Mucosa of descending colon (tissue), 3 donors: ENCODE measurements at regions not wholly inside any gene's neighbourhood (a gene's known extent, or its start where the extent isn't known, plus 50 kb on each side); places are given as distances from the start of the nearest gene placed in this dataset.
A peak's percentile ranks its signal among the peaks of the same experiment; 100 is the strongest.

Source experiments
- ATAC-seq: fragments of 200-7000 bp; cut with Tn5 transposase; one replicate; pipeline ENCODE4 v1.9.1; 2020; ENCODE audit warnings: mild to moderate bottlenecking, moderate library complexity
- DNase-seq, 3 donors: peaks; one replicate each; pipeline ENCODE4 v3.0.0-alpha.2; 2020
- H3K36me3 ChIP-seq: fragments of 200-600 bp; one replicate; pipeline ENCODE4 v1.8.0; 2021; ENCODE audit warnings: low read depth, mild to moderate bottlenecking
- H3K4me1 ChIP-seq: fragments of 200-600 bp; one replicate; pipeline ENCODE4 v1.8.0; 2021; ENCODE audit warnings: low read depth, mild to moderate bottlenecking
- H3K4me3 ChIP-seq: fragments of 200-600 bp; one replicate; pipeline ENCODE4 v1.8.0; 2021; ENCODE audit warnings: mild to moderate bottlenecking
- H3K9me3 ChIP-seq: fragments of 200-600 bp; one replicate; pipeline ENCODE4 v1.8.0; 2021; ENCODE audit warnings: mild to moderate bottlenecking
- CTCF ChIP-seq: fragments of 200-600 bp; IDR thresholded peaks from one replicate; pipeline ENCODE4 v1.8.0; 2022; ENCODE audit warnings: antibody characterized with exemption, mild to moderate bottlenecking
- intact Hi-C, 2 donors: fragments of 100-400 bp; cut with DNase I in 1 of 2; cut with micrococcal nuclease in 1 of 2; formaldehyde crosslinking; loops; one replicate each; pipeline versions ENCODE4 v1.11.0 to v1.11.1; 2022; cut with DNase I, micrococcal nuclease
- donor health status: DM: no; HTN: no; CAD: no; lungs with moderate emphysema.
- donor health status: DM: no; HTN: no; CAD: no.
- donor health status: DM: no; HTN: yes; CAD: no.

- intact Hi-C loops: no loop called here
- DNase-seq (no peak), ATAC-seq (no peak)
- no peaks in the 10 kb centered on the region for H3K4me1 ChIP-seq
- H3K9me3 ChIP-seq: peaks cover 3% of the 10 kb centered on the region
- no peak overlapping the region for H3K4me3 ChIP-seq
- no peaks in the 10 kb centered on the region for H3K36me3 ChIP-seq
- no peak for TF ChIP-seq CTCF
Measured at GRCh38 chr7:79862447-79863210, 272.0 kb upstream of the GNAI1 start.

GRCh38 chr7:79855172-79855571 is 279.5 kb upstream of the GNAI1 start:
- no peak for DNase-seq
- no peaks in the 10 kb centered on the region for H3K4me1 ChIP-seq
- H3K4me3 ChIP-seq: no peak overlapping the region
- intact Hi-C loops: no loop called here
- no peaks in the 10 kb centered on the region for H3K9me3 ChIP-seq
- no peaks in the 10 kb centered on the region for H3K36me3 ChIP-seq
- no peak for TF ChIP-seq CTCF
- peak; percentile 26 for ATAC-seq

DNA sequence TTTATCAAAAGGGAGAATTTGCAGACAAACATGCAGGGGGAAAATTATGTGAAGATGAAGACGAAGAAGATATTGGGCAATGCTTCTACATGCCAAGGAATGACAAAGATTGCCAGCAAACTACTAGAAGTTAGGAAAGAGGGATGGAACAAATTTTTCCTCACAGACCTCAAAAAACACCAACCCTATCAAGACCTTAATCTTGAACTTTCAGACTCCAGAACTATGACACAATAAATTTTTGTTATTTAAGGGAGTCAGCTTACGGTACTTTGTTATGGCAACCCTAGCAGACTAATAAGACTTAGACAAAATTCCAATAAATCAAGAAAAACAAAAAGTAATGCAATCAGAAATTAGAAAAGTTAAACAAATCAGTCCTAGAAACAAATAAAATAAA is 280.0 kb upstream of the GNAI1 start:
- Histone ChIP-seq H3K36me3 (no peaks in the 10 kb centered on the region), H3K4me3 (no peak overlapping the region), H3K9me3 (no peaks in the 10 kb centered on the region), H3K4me1 (no peaks in the 10 kb centered on the region)
- TF ChIP-seq CTCF: no peak
- intact Hi-C loops: no loop called here
- ATAC-seq (no peak), DNase-seq (no peak)

GRCh38 chr7:79837915-79838314 is 296.7 kb upstream of the GNAI1 start:
- Histone ChIP-seq H3K9me3 (no peaks in the 10 kb centered on the region), H3K36me3 (no peaks in the 10 kb centered on the region), H3K4me3 (no peak overlapping the region), H3K4me1 (no peaks in the 10 kb centered on the region)
- TF ChIP-seq CTCF: no peak
- DNase-seq: no peak
- intact Hi-C loops: no loop called here
- no peak for ATAC-seq

DNA sequence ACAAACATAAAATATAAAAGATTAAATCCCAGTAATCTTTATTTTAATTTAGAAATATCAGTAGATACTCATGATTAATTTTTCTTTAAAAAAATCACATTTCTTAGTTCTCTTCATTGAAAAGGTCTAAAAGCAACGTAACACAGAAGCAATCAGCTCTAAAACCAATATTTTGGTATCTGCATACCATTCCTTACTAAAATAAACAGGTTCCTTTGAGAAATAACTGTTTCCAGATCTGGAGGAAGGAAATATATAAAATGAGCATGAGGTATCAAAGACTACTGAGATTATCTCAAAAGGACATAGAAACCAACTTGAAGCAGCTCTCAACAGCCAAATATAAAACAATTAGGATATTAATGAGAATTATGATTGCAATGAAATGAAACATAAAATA is 301.0 kb upstream of the GNAI1 start:
- no peak for TF ChIP-seq CTCF
- no peaks in the 10 kb centered on the region for H3K36me3 ChIP-seq
- H3K4me3 ChIP-seq: no peak overlapping the region
- intact Hi-C loops: no loop called here
- H3K4me1 ChIP-seq: no peaks in the 10 kb centered on the region
- no peak for ATAC-seq
- no peaks in the 10 kb centered on the region for H3K9me3 ChIP-seq
- DNase-seq: no peak

GRCh38 chr7:79828866-79829265 is 305.8 kb upstream of the GNAI1 start:
- no peak for TF ChIP-seq CTCF
- intact Hi-C loops: no loop called here
- Histone ChIP-seq H3K9me3 (no peaks in the 10 kb centered on the region), H3K4me1 (no peaks in the 10 kb centered on the region), H3K4me3 (no peak overlapping the region), H3K36me3 (no peaks in the 10 kb centered on the region)
- DNase-seq: no peak
- ATAC-seq: no peak
